ENCODE measurements at regions not wholly inside any gene's neighbourhood (a gene's known extent, or its start where the extent isn't known, plus 50 kb on each side); places are given as distances from the start of the nearest gene placed in this dataset.

DNA sequence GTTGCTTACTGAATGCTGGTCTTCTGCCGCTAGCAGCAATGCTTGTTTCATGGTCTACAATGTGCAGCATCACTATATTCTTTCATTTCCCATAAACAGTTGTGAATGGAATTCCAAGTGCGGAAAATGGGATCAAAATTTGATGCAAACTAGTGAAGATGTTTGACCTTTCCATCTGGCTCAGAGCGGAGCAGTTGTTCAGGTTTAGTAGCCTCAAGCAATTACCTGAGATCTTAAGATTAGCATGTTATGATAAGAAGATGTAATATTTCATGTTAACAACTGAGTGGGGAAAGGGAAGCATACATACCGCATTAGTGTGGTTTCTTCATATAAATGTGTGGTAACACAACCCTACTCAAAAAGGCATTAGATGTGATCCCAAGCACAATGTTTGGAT, 221.1 kb upstream of the CFAP20DC start:
- TF ChIP-seq, protein P1, sequence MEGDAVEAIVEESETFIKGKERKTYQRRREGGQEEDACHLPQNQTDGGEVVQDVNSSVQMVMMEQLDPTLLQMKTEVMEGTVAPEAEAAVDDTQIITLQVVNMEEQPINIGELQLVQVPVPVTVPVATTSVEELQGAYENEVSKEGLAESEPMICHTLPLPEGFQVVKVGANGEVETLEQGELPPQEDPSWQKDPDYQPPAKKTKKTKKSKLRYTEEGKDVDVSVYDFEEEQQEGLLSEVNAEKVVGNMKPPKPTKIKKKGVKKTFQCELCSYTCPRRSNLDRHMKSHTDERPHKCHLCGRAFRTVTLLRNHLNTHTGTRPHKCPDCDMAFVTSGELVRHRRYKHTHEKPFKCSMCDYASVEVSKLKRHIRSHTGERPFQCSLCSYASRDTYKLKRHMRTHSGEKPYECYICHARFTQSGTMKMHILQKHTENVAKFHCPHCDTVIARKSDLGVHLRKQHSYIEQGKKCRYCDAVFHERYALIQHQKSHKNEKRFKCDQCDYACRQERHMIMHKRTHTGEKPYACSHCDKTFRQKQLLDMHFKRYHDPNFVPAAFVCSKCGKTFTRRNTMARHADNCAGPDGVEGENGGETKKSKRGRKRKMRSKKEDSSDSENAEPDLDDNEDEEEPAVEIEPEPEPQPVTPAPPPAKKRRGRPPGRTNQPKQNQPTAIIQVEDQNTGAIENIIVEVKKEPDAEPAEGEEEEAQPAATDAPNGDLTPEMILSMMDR (conservative IDR thresholded peaks at IDR 0.05; ENCODE audit: low read depth, low read length), result no peak
- no peak overlapping the region for H3K4me3 ChIP-seq (ENCODE audit: low read depth, low read length)
- DNase-seq (ENCODE audit: low read depth), result no peak

DNA sequence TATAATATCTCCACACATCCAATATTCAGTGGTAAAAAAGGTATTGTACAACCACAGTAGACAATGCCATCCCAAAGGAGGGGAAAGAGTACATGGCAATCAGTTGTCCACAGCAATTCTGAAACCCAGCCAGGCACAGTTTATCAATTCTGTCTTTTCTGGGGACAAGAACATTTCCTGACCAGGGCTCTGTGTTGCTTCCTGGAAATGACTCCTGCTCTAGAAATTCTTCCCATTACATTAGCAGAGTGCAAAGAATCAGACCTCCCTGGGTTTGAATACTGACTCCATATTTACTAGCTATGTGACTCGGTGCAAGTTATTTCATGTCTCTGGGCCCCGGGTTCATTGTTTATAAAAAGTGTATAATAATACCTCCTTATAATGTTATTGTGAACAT, 220.4 kb upstream of the CFAP20DC start:
- TF ChIP-seq, protein P1 (conservative IDR thresholded peaks at IDR 0.05; ENCODE audit: low read depth, low read length), result no peak
- no peak overlapping the region for H3K4me3 ChIP-seq (ENCODE audit: low read depth, low read length)
- no peak for DNase-seq (ENCODE audit: low read depth)

DNA sequence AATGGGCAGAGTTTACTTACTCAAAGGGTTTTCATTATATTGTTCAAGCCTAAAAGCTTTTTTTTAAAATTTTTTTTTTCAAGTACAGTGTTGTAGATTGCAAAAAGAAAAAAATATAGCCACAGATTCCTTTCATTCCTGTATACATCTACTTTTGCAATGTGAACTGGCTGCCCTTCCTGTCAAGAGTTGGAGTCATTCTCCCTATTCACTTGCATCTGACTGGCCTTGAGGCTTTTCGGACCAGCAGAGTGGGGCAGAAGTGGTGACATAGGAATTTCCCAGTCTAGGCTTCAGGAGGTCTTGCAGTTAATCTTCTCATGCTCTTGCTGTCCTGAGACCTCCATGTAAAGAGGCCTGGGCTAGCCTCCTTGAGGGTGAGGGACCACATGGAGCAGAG, 218.3 kb upstream of the CFAP20DC start:
- DNase-seq (ENCODE audit: low read depth), result peak; percentile 68
- TF ChIP-seq, protein P1 (conservative IDR thresholded peaks at IDR 0.05; ENCODE audit: low read depth, low read length), result no peak
- no peak overlapping the region for H3K4me3 ChIP-seq (ENCODE audit: low read depth, low read length)

DNA sequence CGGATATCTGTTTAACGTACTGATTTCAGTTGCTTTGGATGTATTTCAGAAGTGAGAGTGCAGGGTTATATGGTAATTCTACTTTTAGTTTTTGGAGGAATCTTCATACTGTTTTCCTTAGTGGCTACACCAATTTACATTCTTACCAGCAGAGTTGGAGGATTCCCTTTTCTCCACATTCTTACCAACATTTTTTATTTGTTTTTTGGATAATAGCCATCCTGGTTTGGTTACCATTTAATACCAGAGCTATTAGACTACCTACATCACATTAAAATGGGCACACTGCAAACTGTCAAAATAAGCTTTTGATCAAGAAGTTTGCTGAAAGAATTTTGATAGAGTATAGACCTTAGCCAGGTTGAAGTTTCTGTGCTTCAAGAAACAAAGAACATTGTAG, 217.2 kb upstream of the CFAP20DC start:
- DNase-seq (ENCODE audit: low read depth), result no peak

DNA sequence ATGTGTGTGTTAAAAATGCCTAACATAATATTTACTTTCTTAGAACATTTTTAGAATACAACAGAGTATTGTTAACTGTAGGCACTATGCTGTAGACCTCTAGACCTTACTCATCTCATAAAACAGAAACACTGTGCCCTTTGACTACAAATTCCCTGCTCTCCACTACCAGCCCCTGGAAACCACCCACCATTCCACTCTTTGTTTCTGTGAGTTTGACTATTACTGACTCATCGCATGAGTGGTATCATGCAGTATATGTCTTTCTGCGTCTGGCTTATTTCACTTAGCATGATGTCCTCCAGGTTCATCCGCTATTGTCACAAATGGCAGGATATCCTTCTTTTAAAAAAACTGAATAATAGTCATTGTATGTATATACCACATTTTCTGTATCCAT, 216.7 kb upstream of the CFAP20DC start:
- H3K4me3 ChIP-seq (ENCODE audit: low read depth, low read length), result no peak overlapping the region
- DNase-seq (ENCODE audit: low read depth), result no peak
- TF ChIP-seq, protein P1 (conservative IDR thresholded peaks at IDR 0.05; ENCODE audit: low read depth, low read length), result no peak

More for the DNA sequence above, 217.2 kb upstream of the CFAP20DC start:
- TF ChIP-seq, protein P1 (conservative IDR thresholded peaks at IDR 0.05; ENCODE audit: low read depth, low read length), result no peak
- H3K4me3 ChIP-seq (ENCODE audit: low read depth, low read length), result no peak overlapping the region

DNA sequence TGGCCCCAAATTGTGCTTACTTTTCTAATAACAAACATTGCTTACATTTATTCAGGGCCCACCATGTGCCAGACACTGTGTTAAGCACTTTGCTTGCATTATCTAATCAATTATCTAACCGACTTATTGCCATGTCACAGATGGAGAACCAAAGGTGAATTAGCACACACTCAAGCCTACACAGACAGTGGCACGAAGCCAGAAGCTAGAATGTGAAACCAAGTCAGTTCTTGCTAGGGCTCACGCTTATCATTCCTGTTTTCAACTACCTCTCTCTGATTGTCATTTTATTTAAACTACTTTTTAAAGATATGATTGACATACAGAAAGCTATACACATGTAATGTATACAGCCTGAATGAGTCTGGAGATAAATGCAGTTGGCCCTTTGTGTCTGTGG, 215.7 kb upstream of the CFAP20DC start:
- TF ChIP-seq, protein P1 (conservative IDR thresholded peaks at IDR 0.05; ENCODE audit: low read depth, low read length), result no peak
- peak; percentile 49 for DNase-seq (ENCODE audit: low read depth)
- no peak overlapping the region for H3K4me3 ChIP-seq (ENCODE audit: low read depth, low read length)

DNA sequence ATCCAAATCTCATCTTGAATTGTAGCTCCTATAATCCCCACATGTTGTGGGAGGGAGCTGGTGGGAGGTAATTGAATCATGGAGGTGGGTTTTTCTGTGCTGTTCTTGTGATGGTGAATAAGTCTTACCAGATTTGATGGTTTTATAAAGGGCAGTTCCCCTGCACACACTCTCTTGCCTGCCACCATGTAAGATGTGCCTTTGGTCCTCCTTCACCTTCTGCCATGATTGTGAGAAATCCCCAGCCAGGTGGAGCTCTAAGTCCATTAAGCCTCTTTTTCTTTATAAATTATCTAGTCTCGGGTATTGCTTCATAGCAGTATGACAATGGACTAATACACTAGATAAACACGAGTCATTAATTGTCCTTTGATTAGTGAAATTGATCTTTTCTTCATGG, 214.5 kb upstream of the CFAP20DC start:
- no peak for DNase-seq (ENCODE audit: low read depth)

More for the DNA sequence above, 214.5 kb upstream of the CFAP20DC start:
- TF ChIP-seq, protein P1 (conservative IDR thresholded peaks at IDR 0.05; ENCODE audit: low read depth, low read length), result peak; percentile 5
- no peak overlapping the region for H3K4me3 ChIP-seq (ENCODE audit: low read depth, low read length)

All from choroid plexus epithelial cell (primary cell).